Amniotic stem cell (primary cell): ENCODE measurements at regions not wholly inside any gene's neighbourhood (a gene's known extent, or its start where the extent isn't known, plus 50 kb on each side); places are given as distances from the start of the nearest gene placed in this dataset.
A peak's percentile ranks its signal among the peaks of the same experiment; 100 is the strongest.
"Not testable (repeated sequence)": the region's sequence is repeated elsewhere in the genome, so short reads cannot be mapped to it uniquely, and the experiment has no call there.

Experiments used
- DNase-seq: peaks from one replicate; lab custom pipeline; 2025; lab: John Stamatoyannopoulos, UW

DNA sequence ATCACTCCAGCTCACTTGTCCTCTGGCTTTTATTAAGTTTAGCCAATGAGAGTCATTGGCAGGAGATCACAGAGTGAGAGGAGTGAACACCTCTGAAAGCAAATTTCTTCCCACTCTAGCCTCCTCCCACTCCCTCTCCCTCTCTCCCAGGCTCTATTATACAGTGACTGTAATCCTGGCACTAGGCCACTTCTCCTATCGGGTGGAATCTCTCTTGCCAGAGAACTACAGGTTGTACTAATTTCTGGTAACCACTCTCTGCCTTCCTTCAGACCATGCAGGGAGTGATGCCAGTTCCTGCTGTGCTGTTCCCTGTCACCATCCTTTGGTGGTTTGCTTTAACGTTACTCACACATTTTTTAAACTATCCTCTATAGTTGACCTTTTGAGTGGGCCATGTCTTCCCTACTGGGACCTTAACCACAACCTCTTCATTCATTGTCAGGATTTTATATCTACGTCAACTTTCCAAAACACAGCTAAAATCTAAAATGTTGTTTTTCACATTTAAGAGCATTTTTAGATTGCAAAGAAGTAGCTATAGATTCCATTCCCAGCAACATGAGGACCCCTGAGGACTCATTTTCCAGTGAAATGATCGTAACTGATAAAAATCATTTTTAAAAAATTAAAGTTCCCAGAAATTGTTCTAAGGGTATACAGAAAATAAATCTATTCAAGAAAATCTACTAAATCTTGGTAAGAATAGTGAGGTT lies 217.1 kb downstream of the MREG start:
- no peak for DNase-seq

- DNase-seq, result no peak
Measured at GRCh38 chr2:215794829-215795546, 218.4 kb downstream of the MREG start.

DNA sequence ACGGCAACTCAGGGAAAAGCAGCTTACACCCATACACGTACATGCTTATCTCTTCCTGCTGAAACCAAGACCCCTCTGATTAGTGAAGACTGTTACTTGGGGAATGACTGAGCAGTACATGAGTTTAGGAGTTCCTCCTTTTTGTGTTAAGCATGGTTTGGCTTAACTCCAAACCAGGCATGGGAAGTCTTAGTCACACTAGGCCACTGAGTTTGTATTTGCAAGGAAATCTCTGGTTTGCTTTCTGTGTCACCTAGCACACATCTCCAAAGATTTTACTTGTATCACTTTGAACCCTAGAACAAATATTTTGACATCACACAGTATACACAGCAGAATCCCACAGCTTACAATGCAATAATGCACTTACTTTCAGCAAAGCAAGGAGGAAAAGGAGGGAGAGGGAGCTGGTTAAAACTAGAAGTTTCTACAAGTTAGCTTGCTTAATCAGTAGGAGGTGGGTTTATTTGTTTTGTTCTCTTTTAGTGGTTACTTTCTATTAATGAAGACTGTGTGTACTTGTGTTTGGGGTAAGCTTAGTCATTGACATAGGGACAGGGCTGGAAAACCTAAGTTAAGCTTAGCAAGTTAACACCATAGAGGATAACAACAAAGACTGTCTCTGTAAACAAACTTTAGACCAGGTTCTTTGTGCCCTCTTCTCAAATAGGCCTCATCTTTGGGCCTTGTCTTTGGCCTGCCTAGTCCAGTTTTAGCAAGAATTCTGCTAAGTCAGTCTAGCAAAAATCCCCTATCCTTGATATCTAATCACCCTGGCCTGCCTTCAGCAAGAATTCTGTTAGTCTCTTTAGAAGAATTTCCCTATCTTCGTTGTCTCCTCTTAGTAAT lies 219.4 kb downstream of the MREG start:
- peak; percentile 67 for DNase-seq

DNA sequence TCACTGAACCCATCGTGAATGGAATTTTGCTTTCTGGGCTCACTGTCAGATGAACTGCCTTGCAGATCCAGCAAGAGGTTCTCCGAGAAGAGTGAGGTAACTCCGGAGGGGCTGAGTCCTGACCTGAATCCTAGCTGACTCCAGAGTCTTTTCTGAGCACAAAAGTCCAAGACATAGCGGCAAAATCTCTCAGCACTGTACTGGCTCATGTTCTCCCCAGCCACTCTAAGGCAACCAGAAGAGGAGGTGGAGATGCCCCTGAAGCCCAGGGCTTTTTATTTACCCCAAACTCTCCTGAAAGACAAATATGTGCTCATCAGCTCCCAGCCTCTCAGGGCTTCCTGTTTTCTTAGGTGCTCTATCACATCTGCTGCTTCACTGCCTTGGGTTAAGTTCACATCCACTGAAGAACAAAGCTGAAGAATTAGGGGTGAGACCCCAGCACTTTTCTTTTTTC lies 221.8 kb downstream of the MREG start:
- DNase-seq, result no peak

DNA sequence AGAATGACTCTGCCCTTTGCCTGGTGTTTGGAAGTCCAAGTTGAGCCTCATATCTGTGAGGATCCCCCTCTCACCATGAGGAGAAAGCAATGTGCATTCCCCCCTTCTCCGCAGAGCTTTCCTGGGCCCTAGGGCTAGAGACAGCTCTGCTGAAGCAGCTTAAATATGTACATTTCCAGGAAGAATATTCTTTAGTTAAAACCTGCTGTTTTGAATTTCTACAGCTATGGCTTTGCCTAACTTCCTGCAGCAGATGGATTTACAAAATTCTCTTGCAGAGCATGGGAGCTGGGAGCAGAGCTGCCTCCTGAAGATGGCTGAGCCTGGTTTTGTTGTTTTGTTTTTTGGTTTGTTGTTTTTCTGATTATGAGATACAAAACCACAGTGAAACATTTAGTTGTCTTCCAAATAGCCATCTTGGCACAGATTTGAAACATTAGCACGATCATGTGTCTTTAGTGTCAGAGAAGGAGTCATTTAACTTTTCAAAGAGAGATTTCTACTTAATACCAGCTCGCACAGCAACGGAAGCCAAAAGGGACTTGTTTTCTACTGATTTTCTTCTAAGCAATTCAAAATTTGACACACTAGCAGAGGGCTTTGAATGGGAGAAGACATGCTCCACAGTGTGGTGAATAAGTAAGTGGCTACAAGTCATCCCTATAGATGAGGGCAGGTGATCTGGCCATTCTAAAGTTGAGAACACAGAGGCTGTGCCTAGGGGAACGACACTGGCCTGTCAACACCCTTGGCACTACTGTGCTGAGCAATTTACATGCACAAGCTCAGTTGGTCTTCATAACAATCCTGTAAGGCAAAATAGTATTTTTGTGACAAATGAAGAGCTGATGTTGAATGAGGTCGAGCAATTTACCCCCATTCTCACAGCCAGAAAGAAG lies 222.6 kb downstream of the MREG start:
- no peak for DNase-seq

- DNase-seq, result no peak
Measured at GRCh38 chr2:215787565-215788178, 225.7 kb downstream of the MREG start.

DNA sequence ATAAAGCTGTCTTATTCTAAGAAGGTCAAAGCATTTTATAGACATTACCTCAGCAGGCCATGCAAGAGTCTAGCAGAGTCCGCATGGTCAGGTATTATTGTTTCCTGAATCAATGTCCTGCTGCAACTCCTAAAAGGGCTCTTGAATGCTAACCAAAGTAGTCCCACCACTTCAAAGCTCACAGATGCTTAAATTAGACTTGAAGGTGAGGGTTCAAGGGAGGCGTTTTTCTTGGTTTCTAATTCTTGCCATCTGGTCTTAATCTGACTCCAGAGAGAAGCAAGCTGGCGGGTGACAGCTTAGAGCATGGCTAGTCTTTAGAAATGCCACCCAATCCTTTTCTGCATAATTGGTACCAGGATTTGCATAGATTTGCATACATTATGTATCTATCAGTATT lies 226.3 kb downstream of the MREG start:
- DNase-seq, result no peak

DNA sequence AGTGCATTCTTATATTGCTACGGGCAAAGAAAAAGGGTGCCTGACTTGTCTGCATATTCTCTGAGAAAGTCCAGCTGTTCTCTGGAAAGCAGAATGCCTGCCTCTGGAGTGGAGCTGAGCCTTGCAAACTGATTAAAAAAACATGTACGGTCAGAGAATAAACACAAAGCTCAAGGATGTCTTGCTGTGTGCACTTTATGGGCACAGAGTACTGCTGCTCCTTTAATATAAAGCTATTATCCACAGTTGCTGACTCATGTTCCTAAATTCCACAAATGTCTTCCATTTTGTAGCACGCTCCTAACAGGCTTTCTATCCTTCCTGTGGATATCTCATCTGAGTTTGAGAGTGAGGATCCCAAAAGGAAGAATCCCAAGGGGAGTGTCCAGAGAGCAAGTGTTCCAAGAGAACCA lies 229.0 kb downstream of the MREG start:
- DNase-seq, result peak; percentile 58

GRCh38 chr2:215783640-215784039 lies 229.7 kb downstream of the MREG start:
- not testable (repeated sequence) for DNase-seq

DNA sequence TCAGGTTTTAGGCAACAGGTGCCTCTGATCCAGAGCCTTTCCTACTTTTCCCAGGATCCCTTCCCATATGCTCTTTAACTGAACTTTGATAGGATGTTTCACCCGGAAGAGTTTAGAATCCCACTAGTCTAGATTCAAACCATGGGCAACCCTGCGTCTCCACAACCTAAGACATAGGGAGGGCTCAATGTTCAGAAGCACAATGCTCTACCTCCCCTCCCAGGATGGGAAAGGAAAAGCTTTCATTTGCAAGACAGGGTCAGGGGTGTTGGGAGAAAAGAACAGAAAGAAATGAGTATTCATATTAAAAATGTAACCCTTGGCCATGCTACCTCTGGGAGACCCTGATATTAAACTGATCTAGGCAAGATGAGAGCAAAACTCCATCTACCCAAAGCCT lies 230.4 kb downstream of the MREG start:
- DNase-seq, result no peak

GRCh38 chr2:215782295-215782694 lies 231.1 kb downstream of the MREG start:
- DNase-seq, result no peak

GRCh38 chr2:215780907-215781685 lies 232.3 kb downstream of the MREG start:
- DNase-seq, result no peak

DNA sequence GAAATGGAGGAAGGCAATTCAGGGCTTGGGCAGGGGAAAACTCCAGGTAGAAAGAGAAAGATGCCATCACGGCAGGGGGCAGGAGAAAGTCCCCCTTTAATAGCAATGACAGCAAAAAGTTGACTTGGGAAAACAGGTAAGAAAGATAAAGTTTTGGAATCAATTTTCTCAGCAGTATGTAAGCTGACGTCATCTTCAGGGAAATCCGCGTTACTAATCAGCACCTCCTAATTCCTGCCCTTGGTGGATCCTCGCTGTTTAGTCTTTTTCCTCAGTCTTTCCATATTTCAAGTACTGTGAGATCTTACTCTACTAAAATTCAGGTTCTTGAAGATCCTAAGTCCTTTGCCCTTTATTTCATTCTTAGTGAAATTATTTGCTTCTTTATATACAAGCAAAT lies 233.0 kb downstream of the MREG start:
- no peak for DNase-seq

DNA sequence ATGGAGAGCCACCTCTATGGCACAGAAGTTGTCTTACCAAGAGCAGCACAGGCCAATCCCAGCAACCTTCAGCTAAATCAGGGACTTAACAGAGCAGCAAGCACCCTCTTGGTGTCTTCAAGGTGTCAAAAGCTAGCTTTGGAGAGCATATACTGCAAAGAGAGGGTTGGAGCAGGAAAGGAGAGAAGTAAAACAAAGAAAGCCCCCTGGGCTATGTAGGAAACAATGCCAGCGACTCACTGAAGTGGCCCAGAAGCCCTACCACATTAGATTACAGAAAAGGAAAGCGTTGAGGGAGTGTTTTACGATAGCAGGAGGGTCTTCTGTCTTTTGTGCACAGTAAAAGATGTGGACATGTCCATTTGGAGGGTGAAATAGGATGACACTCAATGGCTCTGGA lies 233.4 kb downstream of the MREG start:
- DNase-seq, result no peak

DNA sequence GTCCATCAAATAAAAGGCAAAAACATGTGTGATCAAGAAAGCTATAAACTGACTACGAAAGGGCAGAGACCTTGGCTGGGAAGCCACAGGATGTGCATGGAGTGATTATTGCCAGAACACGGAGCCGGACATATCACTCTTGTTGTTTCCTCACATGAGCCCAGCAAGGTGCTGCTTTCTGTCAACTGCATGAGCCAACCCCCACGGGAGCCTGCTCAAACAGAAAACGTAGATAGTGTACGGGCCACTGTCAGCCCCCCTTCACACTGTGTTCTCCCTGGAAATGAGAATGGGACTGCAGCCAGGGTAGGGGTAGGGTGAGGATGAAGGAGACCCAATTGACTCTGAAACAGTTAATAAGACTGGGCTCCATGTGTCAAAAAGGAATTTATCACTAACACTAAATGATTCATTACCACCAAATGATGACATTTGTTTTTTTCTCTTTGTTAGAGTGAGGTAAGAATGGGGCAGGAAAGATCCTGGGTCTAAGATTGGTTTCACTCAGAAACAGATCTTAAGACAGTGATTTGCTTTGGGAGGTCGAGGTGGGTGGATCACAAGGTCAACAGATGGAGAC lies 235.8 kb downstream of the MREG start:
- DNase-seq, result no peak

GRCh38 chr2:215775106-215775505 lies 238.2 kb downstream of the MREG start:
- DNase-seq, result no peak

- peak; percentile 59 for DNase-seq
Measured at GRCh38 chr2:215773728-215774127, 239.6 kb downstream of the MREG start.

GRCh38 chr2:215772634-215773563 lies 240.5 kb downstream of the MREG start:
- DNase-seq, result no peak

DNA sequence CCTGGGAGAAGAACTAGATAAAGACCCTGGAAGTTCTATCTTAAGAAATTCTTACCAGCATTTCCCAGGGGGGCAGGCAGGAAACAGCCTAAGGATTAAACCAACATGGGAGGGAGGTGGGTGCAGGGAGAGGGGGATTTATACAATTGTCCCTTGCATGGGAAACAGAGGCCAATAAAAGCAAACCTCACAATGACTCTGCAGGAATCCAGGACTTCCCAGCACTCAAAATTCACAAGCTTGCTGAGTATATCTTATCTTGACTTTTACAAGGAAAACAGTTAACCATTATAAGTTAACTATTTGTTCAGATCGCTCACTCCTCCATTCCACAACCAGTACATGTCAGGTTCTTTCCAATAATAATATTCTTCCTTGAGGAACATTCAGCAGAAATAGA lies 241.3 kb downstream of the MREG start:
- DNase-seq, result no peak
